ENCODE measurements at regions not wholly inside any gene's neighbourhood (a gene's known extent, or its start where the extent isn't known, plus 50 kb on each side); places are given as distances from the start of the nearest gene placed in this dataset.

- TF ChIP-seq POLR2A (IDR thresholded peaks at IDR 0.05; ENCODE audit: low read length) = no peak
- TF ChIP-seq GATA1 (IDR thresholded peaks at IDR 0.05; ENCODE audit: low read depth, low read length) = no peak
Measured at GRCh38 chr10:28463141-28463540, 69.8 kb upstream of the WAC start.

Data from erythroblast (primary cell).